Brain microvascular endothelial cell (primary cell): ENCODE measurements at regions not wholly inside any gene's neighbourhood (a gene's known extent, or its start where the extent isn't known, plus 50 kb on each side); places are given as distances from the start of the nearest gene placed in this dataset.

Source experiments
- DNase-seq: peaks from one replicate; pipeline ENCODE4 v3.0.0-alpha.2; 2020
- H3K27ac ChIP-seq: fragments of 250-450 bp; sonication (Bioruptor Pico); 2 replicates; pipeline ENCODE4 v1.5.1; 2020; ENCODE audit warnings: mild to moderate bottlenecking, moderate library complexity
- H3K27me3 ChIP-seq: fragments of 250-450 bp; sonication (Bioruptor Pico); replicated peaks from 2 replicates; pipeline ENCODE4 v1.5.1; 2020; ENCODE audit warnings: mild to moderate bottlenecking
- H3K36me3 ChIP-seq: fragments of 250-450 bp; sonication (Bioruptor Pico); replicated peaks from 2 replicates; pipeline ENCODE4 v1.5.1; 2020; ENCODE audit warnings: mild to moderate bottlenecking
- H3K4me3 ChIP-seq: 2 replicates; pipeline ENCODE4 v1.5.1; 2011; ENCODE audit warnings: low read depth, mild to moderate bottlenecking, control low read depth, low read length, moderate library complexity
- in situ Hi-C: cut with HindIII; loops from 2 replicates; pipeline ENCODE4 v1.10.0; 2017; ENCODE audit warnings: low sequenced_read_pairs, low pct_ligation_motif_present
- TF ChIP-seq, protein P1 (sequence below): IDR thresholded peaks from 2 replicates; pipeline ENCODE4 v1.5.1; 2011; ENCODE audit warnings: low read depth, mild to moderate bottlenecking, moderate library complexity, low read length, control low read depth, inconsistent platforms; ENCODE audit errors: missing control alignments

- in situ Hi-C loops: no loop called here
- Histone ChIP-seq H3K27ac (no peak overlapping the region), H3K4me3 (no peak overlapping the region), H3K27me3 (peaks cover 24% of the 10 kb centered on the region), H3K36me3 (no peaks in the 10 kb centered on the region)
- TF ChIP-seq, protein P1, sequence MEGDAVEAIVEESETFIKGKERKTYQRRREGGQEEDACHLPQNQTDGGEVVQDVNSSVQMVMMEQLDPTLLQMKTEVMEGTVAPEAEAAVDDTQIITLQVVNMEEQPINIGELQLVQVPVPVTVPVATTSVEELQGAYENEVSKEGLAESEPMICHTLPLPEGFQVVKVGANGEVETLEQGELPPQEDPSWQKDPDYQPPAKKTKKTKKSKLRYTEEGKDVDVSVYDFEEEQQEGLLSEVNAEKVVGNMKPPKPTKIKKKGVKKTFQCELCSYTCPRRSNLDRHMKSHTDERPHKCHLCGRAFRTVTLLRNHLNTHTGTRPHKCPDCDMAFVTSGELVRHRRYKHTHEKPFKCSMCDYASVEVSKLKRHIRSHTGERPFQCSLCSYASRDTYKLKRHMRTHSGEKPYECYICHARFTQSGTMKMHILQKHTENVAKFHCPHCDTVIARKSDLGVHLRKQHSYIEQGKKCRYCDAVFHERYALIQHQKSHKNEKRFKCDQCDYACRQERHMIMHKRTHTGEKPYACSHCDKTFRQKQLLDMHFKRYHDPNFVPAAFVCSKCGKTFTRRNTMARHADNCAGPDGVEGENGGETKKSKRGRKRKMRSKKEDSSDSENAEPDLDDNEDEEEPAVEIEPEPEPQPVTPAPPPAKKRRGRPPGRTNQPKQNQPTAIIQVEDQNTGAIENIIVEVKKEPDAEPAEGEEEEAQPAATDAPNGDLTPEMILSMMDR: no peak
- DNase-seq: no peak
These were observed 329.5 kb downstream of the MIAT start for GRCh38 chr22:26986884-26987283.

- H3K27ac ChIP-seq: no peak overlapping the region
- TF ChIP-seq, protein P1: no peak
- H3K36me3 ChIP-seq: no peaks in the 10 kb centered on the region
- peaks cover 11% of the 10 kb centered on the region for H3K27me3 ChIP-seq
- DNase-seq: no peak
- no peak overlapping the region for H3K4me3 ChIP-seq
- in situ Hi-C loops: no loop called here
These were observed 333.3 kb downstream of the MIAT start for GRCh38 chr22:26990503-26991189.

GRCh38 chr22:26992556-26992955 lies 335.2 kb downstream of the MIAT start:
- peaks cover 2% of the 10 kb centered on the region for H3K27me3 ChIP-seq
- DNase-seq: no peak
- in situ Hi-C loops: no loop called here
- H3K4me3 ChIP-seq: no peak overlapping the region
- no peak overlapping the region for H3K27ac ChIP-seq
- H3K36me3 ChIP-seq: no peaks in the 10 kb centered on the region
- TF ChIP-seq, protein P1: no peak

GRCh38 chr22:26993886-26994285 lies 336.5 kb downstream of the MIAT start:
- TF ChIP-seq, protein P1: no peak
- H3K4me3 ChIP-seq: no peak overlapping the region
- peaks cover 2% of the 10 kb centered on the region for H3K27me3 ChIP-seq
- no peaks in the 10 kb centered on the region for H3K36me3 ChIP-seq
- no peak overlapping the region for H3K27ac ChIP-seq
- no peak for DNase-seq
- in situ Hi-C loops: no loop called here

- no peak for DNase-seq
- H3K36me3 ChIP-seq: no peaks in the 10 kb centered on the region
- peaks cover 2% of the 10 kb centered on the region for H3K27me3 ChIP-seq
- in situ Hi-C loops: no loop called here
- no peak overlapping the region for H3K4me3 ChIP-seq
- no peak overlapping the region for H3K27ac ChIP-seq
- TF ChIP-seq, protein P1: no peak
These were observed 337.4 kb downstream of the MIAT start for GRCh38 chr22:26994801-26995200.

DNA sequence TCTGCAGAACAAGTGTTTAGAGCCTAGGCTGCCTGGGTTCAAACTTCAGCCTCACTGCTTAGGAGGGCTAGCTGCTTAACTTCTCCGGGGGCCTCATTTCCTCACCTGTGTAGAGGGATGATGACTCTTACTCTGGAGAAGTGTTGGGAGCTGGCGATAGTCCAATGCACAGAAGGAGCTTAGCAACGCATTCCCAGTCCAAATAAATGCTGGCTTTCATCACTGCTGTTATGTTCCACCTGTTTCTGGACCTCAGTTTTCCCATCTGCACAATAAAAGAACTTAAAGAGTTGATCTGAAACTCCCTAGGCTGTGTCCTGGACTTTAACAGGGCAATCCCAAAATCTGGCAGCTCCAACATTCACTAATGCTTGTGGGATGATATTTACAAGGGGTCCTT lies 337.8 kb downstream of the MIAT start:
- in situ Hi-C loops: no loop called here
- Histone ChIP-seq H3K27ac (no peak overlapping the region), H3K4me3 (no peak overlapping the region), H3K27me3 (peaks cover 2% of the 10 kb centered on the region), H3K36me3 (no peaks in the 10 kb centered on the region)
- DNase-seq: no peak
- TF ChIP-seq, protein P1: no peak
